ENCODE measurements at regions not wholly inside any gene's neighbourhood (a gene's known extent, or its start where the extent isn't known, plus 50 kb on each side); places are given as distances from the start of the nearest gene placed in this dataset.

DNA sequence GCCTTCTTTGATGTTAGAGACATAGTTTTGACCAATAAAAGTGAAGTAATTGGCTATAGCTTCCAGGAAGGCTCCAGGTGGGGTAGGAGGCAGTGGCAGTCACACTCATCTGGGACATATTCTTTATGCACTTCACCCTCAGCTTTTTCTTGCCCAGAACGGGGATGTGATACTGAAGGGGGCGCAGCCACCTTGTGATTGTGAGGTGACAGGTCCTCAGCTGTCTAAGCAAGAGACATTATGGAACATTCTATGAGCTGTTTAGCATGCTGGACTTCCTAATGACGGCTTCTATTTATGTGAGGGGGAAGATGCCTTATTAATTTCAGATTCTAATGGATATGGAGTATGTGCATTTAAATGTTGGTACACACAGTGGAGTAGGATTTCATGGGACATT is 151.3 kb upstream of the ZFP64 start:
- H3K4me3 Mint-ChIP-seq (ENCODE audit: unreplicated experiment): no peak overlapping the region

DNA sequence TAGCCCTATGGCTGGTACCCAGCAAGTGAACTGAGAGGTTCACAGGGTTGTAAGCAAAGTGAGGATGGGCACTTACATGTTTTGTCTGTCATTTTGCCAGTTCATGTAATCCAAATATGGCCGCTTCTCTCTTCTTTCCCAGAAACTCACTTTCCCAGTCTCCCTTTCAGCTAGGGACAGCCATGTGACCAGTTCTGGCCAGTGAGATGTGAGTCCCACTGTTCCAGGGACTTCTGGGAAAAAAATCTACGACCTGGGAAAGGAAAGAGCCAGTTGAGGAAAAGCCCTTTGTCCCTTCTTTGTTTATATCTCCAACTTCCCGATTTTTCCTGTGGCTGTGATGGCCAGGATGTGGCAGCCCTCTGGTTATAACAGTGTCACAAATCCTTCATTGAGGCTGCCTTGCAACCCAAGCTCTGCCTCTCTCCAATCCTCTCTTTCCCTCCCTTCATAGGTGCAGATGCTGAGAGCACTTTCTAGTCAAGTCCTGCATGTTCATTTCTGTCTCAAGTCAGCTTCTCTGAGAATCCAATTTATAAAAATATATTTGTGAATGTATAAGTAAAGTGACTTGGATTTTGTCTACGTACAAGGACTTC is 148.6 kb upstream of the ZFP64 start:
- DNase-seq (ENCODE audit: low spot score): no peak
- no peaks in the 10 kb centered on the region for H3K4me1 Mint-ChIP-seq (ENCODE audit: low read depth)
- H3K27ac Mint-ChIP-seq (ENCODE audit: unreplicated experiment): no peak overlapping the region
- no peaks in the 10 kb centered on the region for H3K36me3 Mint-ChIP-seq (ENCODE audit: low read depth)
- H3K27me3 Mint-ChIP-seq (ENCODE audit: low read depth): peaks cover 3% of the 10 kb centered on the region
- H3K4me3 Mint-ChIP-seq (ENCODE audit: unreplicated experiment): peak overlapping the region; percentile 15
- TF ChIP-seq CTCF (IDR thresholded peaks at IDR 0.05): no peak
- peaks cover 4% of the 10 kb centered on the region for H3K9me3 Mint-ChIP-seq (ENCODE audit: low read depth)

More for the DNA sequence above, 151.3 kb upstream of the ZFP64 start:
- H3K4me1 Mint-ChIP-seq (ENCODE audit: low read depth): no peaks in the 10 kb centered on the region
- H3K27ac Mint-ChIP-seq (ENCODE audit: unreplicated experiment): no peak overlapping the region
- no peaks in the 10 kb centered on the region for H3K36me3 Mint-ChIP-seq (ENCODE audit: low read depth)
- peaks cover under 1% of the 10 kb centered on the region for H3K27me3 Mint-ChIP-seq (ENCODE audit: low read depth)
- peaks cover 4% of the 10 kb centered on the region for H3K9me3 Mint-ChIP-seq (ENCODE audit: low read depth)
- TF ChIP-seq CTCF (IDR thresholded peaks at IDR 0.05): no peak
- DNase-seq (ENCODE audit: low spot score): no peak

DNA sequence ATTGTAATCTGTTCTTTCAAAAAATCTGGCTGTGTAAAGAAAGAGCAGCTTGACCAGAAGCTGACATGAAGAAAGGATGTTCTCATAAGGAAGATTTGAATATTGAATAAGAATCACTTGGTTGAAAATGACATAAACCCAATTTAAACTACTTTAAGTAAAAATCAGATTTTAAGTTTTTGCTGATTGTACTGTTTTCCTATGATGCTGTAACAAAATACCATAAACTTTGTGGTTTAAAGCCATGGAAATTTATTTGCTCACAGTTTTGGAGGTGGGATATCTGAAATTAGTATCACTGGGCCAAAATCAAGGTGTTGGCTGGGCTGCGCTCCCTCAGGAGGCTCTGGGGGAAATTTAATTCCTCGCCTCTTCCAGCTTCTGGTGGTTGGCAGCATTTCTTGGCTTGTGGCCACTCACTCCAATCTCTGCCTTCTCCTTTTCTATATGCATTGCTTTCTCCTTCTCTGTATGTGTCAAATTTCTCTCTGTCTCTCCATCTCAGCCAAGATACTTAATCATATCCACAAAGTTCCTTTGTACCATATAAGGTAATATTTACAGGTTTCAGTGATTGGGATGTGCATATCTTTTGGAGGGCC is 141.2 kb upstream of the ZFP64 start:
- no peak overlapping the region for H3K27ac Mint-ChIP-seq (ENCODE audit: unreplicated experiment)
- no peak for DNase-seq (ENCODE audit: low spot score)
- H3K9me3 Mint-ChIP-seq (ENCODE audit: low read depth): peaks cover 14% of the 10 kb centered on the region
- H3K36me3 Mint-ChIP-seq (ENCODE audit: low read depth): no peaks in the 10 kb centered on the region
- H3K4me1 Mint-ChIP-seq (ENCODE audit: low read depth): no peaks in the 10 kb centered on the region
- TF ChIP-seq CTCF (IDR thresholded peaks at IDR 0.05): no peak
- no peak overlapping the region for H3K4me3 Mint-ChIP-seq (ENCODE audit: unreplicated experiment)
- peaks cover 6% of the 10 kb centered on the region for H3K27me3 Mint-ChIP-seq (ENCODE audit: low read depth)

DNA sequence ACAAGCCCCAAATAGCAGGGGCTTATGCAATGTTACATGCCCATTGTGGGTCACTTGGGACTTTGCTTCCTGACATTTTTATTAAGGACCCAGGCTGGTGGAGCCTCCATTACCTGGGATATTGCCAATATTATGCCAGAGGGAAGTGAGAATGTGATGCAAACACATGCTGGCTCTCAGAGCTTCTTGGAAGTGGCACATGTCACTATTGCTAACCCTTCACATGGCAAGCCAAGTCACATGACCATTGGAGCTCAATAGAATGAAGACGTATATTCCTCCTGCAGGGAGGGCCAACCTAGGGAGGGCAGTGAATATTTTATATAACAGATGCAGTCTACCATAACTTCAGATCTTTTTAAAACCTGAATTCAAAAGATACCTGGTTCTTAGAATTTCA is 140.7 kb upstream of the ZFP64 start:
- H3K4me1 Mint-ChIP-seq (ENCODE audit: low read depth): no peaks in the 10 kb centered on the region
- H3K36me3 Mint-ChIP-seq (ENCODE audit: low read depth): no peaks in the 10 kb centered on the region
- H3K27ac Mint-ChIP-seq (ENCODE audit: unreplicated experiment): no peak overlapping the region
- no peak for TF ChIP-seq CTCF (IDR thresholded peaks at IDR 0.05)
- DNase-seq (ENCODE audit: low spot score): no peak
- no peak overlapping the region for H3K4me3 Mint-ChIP-seq (ENCODE audit: unreplicated experiment)
- H3K27me3 Mint-ChIP-seq (ENCODE audit: low read depth): peaks cover 7% of the 10 kb centered on the region
- peaks cover 14% of the 10 kb centered on the region for H3K9me3 Mint-ChIP-seq (ENCODE audit: low read depth)

- no peak for TF ChIP-seq CTCF (IDR thresholded peaks at IDR 0.05)
- no peak overlapping the region for H3K27ac Mint-ChIP-seq (ENCODE audit: unreplicated experiment)
- H3K4me3 Mint-ChIP-seq (ENCODE audit: unreplicated experiment): no peak overlapping the region
- H3K4me1 Mint-ChIP-seq (ENCODE audit: low read depth): no peaks in the 10 kb centered on the region
- H3K27me3 Mint-ChIP-seq (ENCODE audit: low read depth): peaks cover 8% of the 10 kb centered on the region
- peaks cover 14% of the 10 kb centered on the region for H3K9me3 Mint-ChIP-seq (ENCODE audit: low read depth)
- no peaks in the 10 kb centered on the region for H3K36me3 Mint-ChIP-seq (ENCODE audit: low read depth)
- no peak for DNase-seq (ENCODE audit: low spot score)
These were observed 140.1 kb upstream of the ZFP64 start for GRCh38 chr20:52331655-52332054.
